ENCODE measurements at regions not wholly inside any gene's neighbourhood (a gene's known extent, or its start where the extent isn't known, plus 50 kb on each side); places are given as distances from the start of the nearest gene placed in this dataset.

- DNase-seq (ENCODE audit: low spot score): no peak
Observed at GRCh38 chr4:184528713-184529112, 54.4 kb upstream of the IRF2 start.

DNA sequence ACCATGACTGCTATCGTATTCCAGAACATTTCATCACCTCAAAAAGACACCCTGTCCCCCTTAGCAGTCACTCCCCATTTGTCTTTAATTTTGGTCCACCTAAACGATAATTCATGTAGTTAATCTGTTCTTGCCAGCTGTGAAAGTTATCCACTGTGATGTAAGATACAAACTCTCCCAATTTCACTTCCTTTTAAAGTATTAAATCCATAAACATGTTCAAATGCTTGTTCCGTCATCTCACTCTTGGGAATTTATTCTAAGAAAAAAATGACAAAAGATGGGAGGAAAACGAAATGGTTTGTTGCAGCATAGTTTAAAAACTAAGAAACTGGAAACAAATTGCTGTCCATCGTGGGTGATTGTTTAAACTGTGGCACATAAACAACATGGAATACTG, 53.7 kb upstream of the IRF2 start:
- no peak for DNase-seq (ENCODE audit: low spot score)

GRCh38 chr4:184526228-184526627, 51.9 kb upstream of the IRF2 start:
- DNase-seq (ENCODE audit: low spot score): no peak

Data from HT-29 (cell line).